ENCODE measurements at regions not wholly inside any gene's neighbourhood (a gene's known extent, or its start where the extent isn't known, plus 50 kb on each side); places are given as distances from the start of the nearest gene placed in this dataset.

DNA sequence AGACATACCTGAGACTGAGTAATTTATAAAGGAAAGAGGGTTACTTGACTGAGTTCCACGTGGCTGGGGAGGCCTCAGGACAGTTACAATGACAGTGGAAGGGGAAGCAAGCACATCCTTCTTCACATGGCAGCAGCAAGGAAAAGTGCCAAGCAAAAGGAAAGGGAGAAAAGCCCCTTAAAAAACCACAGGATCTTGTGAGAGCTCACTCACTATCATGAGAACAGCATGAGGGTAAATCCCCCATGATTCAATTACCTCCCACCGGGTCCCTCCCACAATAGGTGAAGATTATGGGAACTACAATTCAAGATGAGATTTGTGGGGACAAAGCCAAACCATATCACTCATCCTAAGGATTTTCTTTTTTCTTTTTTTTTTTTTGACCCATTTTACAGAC, 177.8 kb upstream of the EEA1 start:
- no peak for DNase-seq

DNA sequence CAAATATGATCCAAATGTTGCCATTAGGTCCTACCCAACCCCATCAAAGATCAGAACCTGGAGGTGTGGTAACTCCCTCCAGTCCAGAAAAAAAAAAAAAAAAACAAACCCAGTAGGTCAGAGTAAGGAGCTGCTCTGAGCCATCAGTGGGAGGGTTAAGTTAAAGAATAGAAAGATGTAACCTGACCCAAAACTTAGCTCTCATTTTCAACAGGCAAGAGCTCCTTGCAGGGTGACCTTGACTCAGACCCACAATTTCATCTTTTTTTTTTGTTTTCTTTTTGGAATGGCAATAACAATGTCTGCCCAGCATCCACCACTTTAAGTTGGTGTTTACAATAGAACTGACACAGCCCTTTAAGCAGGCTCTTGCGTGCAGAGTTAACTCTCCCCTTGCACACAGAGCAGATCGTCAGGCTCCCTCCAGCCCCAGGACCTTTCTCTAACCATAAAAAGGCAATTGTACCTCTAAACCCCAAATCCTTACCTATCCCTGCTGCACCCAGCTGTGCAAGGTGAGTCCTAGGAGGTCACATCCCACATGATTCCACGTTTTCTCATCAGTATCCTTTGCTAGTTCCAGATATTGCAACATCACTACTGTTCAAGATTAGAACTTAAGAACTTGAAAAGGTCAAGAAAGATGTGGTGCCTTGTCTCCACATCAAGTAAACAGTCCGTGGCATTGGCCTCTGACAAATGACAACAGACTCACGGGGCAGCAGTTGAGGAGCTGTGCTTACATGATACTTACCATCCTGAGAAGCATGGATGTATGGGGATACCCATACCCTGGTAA, 178.6 kb upstream of the EEA1 start:
- no peak for DNase-seq

DNA sequence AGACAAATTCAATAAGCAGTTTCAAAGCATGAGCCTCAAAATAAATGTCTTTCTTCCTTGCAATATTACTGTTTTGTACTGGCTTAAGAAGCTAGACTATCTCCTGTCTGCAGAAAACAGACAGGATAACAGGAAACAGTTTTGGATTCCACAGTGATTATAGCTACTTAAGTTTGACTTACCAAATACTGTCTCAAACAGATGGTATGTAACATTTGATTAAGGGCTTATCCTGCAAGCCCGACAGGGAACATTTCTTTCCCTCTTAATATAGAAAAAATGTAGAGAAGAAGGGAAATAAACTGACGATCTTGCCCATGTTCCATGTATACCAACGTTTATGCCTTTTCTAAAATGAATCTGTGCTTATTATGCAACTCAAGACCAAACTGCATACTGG, 179.9 kb upstream of the EEA1 start:
- no peak for DNase-seq

DNA sequence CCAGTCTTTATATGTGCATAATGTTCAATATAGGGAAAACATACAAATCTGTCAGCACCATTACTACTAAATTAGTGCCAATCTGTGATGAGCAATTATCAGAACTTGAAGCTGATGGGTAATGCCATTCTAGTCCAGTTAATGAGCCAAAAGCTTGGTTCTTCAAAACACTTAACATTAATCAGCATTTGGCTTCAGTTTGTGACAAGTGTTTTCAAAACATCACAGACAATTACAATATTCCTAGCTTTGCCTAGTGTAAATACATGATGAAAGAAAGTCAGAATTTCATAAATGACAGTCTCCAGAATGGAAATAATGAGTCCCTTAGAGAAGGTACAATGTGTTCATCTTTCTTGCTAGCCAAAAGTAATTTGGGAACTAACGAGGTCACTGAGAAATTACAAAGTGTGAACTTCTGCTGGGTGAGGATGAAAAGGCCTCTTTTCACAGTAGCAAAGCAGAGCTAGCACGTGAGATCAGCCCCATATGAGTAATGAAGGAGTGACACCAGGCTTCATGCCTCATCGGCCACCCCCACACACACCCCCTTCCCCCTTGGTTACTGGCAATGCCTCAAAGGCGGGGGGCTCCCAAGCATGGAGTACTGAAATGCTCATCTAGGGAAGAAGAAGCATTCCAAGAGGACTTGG, 180.6 kb upstream of the EEA1 start:
- no peak for DNase-seq

DNA sequence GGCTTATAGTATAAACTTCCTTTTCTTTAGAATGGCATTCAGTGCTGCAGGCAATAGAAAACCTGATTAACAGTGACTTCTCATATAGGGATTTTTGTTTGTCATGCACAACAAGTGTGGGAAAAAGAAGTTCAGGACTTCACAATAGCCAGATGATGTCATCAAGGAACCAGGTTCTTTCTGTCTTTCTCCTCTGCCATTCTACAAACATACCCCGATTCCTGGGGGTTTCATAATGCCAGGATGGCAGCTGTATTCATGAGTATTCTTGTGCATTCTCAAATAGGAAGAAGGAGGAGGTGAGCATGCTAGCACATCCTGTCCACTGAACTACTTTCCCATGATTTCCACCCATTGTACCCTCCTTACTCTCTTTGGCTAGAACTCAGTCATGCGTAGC, 182.7 kb upstream of the EEA1 start:
- DNase-seq: no peak

DNA sequence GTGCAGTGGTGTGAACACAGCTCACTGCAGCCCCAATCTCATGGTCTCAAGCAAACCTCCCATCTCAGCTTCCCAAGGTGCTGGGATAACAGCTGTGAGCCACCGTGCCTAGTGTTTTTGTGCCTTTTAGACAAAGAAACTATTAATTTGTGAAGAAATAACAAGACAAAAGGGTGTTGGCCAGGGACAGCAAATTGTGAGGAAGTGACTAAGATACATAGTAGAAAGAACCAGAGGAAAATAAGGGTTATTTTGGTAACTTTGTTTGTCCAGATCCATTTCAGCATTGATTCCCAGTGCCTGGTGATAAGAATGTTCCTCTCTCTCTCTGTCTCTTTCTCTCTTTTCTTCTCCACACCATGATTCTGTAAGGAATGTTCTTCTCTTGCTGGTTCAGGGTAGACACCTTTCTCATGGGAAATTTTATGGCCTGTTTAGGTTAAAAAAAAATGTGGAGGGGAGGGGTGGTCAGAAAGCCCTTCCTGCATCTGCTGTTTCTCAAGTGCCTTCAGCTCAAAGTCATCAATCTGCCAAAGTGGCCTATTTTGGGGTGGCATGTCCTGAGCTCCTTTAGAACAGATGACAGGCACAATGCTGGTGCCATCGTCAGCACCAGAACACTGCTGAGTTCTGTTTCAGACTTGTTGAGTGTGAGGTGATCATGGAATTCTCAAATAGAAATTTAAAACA, 184.4 kb upstream of the EEA1 start:
- peak; percentile 13 for DNase-seq

DNA sequence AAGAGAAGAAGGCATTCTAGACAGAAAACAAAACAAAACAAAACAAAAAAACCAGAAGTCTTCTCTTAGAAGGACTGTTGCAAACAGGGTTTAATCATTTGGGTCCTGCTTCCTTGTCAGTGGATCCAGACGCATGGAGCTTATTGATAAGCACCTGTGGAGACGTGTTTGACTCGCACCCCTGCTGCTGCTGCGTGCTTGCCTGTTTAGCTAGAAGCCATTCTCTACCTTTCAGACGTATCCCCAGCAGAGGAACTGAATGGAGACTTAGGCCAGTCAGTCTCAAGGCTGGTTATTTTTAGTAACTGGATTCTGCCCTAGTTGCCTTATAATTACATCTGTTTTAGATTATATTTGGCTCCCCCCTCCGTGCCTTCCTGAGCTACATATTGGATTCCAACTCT, 186.1 kb upstream of the EEA1 start:
- DNase-seq: no peak

DNA sequence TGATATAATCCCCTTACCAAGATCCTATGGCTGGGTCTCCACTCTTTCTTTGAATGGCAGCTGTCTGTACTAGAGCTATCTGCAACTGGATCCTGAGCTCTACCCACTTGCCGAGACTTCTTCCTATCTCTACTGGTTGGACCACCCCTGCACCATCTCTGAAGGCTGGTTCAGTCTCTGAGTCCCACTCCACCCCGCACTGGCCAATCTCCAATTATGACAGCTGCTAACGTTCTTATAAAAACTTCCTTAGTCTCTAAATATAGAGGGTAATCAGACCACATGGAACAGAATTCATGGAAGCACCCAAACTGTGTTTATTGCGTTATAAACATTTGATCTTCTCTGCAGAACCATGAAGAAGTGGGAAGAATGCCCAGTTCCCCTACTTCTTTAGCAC, 186.6 kb upstream of the EEA1 start:
- DNase-seq: no peak

DNA sequence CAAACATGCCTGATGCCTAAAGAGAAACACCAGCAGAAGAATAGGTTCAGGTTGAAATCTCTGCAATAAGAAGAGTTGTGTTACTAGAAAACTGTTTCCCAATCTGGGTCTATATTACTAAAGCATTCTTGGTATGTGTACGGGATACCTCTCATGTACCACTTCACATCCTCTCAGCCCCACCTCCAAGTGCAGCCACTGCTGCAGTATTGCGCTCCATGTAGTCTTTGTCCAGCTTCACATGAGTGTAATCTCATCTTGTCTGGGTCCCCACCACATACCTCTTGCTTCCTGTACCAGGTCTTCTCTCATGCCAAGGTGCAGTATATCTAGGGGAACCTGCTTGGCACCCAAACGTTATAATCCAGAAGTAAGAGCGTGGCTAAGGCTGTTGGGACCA, 187.5 kb upstream of the EEA1 start:
- no peak for DNase-seq

DNA sequence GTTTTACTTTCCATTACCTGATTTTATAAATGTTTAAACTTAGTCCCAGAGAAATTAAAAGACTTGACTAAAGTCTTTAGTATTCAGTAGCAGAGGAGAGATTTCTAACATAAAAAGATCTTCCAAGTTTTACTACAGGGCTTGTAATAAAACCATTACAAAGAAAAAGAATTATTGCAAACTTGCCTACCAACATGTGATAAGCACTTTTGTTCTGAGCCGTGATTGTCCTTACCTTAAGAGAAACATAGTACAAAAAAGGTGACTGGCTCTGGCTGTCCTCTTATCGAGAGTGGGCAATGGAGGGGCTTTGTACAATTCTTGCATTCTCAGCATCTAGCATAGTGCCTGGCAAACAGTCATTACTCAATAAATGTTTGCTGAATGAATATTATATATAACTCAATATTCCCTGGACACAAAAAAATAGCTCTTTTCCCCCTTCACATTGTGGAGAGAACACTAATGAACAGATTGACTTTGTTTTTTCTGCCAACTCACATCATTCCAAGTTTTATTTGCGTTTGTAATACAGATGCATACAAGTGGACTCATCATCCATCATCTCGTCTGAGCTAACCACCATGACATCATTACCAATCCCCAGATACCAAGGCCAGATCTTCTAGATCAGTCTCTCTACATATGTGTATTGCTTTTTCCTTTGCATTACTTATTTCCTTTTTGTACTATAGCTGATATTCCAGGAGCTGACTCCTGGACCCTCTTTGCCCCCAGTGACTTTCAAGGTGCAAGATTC, 192.8 kb upstream of the EEA1 start:
- DNase-seq: no peak

DNA sequence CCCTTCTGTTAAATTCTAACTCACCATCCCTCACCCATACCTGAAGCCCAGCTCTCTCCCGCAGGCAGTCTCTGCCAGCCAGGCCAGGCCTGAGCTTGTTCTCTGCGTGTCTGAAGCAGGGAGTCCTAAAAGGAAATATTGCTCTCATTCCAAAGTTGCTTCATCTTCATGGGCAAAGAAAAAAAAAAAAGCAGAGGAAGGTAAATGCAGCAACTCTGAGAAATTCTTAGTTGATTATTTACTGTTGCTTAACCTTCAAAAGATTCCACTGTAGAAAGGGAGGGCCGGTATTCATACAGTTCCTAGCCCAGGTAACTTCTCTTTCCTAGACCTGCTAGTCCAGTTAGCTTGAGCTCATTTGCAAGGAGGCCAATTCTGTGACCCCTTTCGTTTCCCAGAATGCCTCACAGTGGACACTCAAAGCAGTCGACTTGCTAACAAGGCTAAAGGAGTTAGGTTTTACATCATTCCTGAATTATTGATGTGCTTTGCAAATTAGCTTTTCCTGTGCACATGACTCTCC, 193.5 kb upstream of the EEA1 start:
- DNase-seq: no peak

DNA sequence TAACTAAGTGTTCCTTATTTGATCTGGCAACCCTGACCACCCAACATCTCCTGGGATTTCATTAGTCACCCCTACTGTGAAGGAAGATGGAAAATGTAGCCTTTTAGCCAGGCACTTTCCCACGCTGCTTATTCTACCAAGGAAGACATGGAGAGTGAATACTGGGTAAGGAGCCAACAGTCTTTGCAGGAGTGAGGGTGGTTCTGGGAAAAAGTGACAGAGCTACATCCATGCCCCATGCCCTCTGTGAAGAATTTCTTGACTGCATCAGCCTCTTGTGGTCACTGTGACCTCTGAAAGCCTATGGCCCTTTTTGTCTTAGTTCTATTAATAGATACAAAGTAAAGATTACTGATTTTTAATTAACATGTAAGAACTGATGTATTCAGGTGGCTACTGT, 196.0 kb upstream of the EEA1 start:
- no peak for DNase-seq

DNA sequence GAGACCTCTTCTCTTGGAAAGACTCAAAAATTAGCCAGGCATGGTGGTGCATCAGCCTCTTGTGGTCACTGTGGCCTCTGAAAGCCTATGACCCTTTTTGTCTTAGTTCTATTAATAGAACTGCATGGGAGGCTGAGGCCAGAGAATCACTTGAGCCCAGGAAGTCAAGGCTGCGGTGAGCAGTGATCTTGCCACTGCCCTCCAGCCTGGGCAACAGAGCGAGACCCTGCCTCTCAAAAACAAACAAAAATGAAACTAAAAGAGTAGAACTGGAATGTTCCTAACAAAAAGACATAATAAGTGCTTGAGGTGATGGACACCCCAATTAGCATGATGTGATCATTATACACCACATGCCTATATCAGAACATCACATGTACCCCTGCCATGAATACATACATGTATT, 197.0 kb upstream of the EEA1 start:
- DNase-seq: peak; percentile 63

DNA sequence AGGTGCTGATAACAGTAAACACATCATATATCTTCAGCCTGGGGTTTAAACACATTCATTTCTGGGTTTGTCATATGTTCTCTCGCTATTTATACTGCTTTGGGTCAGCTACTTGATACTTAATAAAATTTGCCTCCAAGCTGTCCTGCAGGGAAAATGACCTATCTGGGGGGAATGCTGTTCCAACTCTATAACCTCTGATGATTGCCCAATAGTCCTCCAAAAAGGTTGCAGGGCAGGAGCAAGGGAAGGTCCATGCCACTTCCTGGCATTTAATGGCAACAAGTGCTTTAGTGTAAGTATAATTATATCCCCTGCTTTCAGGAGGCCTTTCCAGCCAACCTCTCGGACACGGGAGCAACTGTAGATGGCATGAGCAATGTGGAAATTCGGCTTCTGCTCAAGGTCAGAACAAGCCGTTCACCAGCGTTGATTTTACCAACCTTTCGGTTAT, 198.0 kb upstream of the EEA1 start:
- no peak for DNase-seq

DNA sequence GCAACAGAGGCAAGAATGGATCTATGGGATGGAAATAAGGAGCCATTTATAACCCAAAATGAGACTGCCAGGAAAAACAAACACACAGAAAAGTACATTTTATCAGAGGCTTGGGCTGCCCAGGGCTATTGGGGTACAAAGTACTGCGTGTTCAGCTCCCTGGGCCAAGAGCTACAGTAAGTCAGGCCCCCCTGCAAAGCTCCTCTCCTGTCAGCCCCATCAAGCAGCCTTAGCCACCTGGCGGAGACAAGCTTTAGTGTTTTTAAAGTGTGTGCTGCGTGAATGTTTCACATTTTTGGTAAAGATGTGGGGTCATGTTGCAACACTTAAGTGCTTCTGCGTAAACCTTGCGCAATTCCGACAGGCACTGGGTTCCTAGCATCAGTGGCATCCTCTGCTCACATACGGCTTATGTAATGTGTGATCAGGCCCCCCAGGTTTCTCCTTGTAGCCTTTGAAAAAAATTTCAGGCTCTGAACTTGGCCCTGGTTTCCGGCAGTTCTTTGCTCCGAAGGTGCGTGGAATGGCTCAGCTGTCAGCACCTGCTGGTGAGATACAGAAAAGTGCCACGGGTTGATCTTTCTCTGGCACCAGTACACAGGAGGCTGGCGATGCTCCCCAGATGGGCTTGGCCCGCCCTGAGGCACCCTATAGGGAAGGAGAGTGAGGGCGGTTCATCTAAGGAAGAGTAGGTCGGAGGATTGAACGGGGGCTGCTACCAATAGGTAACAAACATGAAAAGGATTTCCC, 198.7 kb upstream of the EEA1 start:
- peak; percentile 95 for DNase-seq

DNA sequence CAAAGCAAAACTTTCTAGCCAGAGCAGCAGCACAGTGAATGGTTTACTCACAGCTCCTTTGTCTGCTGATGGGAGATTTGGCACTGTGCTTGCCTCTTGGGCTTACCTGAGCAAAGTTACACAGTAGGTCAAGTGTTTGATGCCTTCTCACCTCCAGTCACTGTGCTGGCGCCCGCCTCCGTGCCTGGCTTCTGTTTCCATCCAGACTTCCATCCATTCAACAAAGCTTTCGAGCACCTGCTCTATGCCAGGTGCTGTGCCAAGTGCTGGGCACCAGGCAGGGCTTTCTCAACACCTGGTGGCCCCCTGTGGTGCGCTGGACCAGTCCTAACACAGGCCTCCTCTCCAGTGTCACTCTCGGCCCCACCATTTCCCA, 199.2 kb upstream of the EEA1 start:
- DNase-seq: no peak

DNA sequence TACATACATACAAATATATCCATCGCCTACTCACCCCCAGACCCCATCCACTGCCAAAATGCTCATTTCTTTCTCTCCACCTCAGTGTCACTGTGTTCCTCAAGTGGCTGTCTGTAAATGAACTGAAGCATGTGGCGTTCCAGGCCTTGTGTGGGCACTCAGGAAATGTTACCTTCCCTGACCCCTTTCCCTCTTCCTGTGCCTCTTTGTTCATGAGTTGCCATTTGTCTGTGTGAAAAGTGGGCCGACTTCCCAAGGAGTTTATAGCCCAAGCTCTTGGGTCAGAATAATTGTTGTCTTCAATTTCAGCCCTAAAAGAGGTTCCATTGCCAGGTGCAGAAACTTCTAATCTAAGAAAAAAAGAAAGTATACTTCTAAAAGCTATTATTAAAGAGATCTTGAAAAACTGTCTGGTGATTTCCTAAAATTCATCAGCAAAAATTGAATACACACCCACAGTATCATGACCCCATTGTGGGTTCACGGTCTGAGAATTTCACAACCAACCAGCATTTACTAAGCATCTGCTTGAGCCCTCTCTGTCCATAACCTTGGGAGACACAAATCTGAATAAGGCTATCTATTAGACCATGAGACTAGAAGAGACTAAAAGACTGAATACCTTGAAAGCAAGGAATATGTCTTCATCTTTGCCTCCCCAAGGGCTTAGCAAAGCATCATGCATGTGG, 201.4 kb upstream of the EEA1 start:
- DNase-seq: peak; percentile 64

DNA sequence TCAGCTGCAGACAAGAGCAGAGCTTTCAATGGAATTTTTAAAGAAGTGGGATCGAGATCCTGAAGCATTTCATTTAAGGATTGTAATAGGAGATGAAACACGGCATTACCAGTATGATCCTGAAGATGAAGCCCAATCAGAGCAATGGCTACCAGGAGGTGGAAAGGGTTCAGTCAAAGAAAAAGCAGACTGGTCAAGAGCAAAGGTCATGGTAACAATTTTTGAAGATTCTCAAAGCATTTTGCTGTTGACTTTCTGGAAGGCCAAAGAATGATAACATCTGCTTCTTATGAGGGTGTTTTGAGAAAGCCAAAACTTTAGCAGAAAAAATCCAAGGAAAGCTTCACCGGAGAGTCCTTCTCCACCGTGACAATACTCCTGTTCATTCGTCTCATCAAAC, 204.3 kb upstream of the EEA1 start:
- DNase-seq: no peak

DNA sequence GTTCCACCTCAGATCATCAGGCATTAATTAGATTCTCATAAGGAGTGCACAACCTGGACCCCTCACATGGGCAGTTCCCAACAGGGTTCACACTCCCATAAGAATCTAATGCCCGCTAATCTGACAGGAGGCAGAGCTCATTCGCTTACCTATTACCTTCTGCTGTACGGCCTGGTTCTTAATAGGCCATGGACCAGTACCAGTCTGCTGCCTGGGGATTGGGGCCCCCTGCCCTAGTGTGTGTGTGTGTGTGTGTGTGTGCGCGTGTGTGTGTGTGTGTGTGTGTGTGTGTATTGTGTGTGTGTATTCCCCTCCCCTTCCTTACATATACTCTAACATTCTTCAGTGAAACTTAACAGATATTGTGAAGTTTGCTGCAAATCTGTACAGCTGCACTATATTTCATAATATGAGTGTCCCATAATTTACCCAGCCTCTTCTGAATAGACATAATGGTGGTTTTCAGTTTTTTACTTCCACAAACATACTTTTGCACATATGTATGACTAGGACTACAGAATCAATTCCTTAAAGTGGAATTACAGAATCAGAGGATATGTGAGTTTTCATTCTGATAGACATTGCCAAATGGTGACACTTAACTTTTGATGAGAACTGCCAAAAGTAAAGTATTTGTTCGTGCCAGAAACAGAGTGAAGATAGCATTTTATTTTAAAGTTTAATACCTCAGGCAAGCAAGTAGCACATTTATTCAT, 205.2 kb upstream of the EEA1 start:
- DNase-seq: peak; percentile 84

DNA sequence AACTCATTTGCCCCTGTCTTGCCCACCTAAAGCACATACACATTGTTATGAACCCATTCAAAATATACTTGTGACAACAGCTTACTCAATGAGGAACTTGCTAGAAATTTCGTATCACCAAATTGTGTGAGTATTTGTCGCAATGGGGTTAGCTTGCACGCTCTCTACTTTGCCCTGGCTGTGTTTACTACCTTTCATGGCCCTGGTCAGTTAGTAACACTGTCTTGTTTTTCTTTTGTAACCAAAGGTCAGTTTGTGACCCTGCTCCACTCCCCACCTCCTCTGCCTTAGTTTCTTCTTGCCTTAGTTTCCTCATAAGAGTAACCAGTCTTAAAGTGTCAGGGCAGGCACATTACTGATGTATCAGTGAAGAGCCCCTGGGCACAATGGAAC, 205.8 kb upstream of the EEA1 start:
- peak; percentile 61 for DNase-seq
